DMS 273 treated with DMSO at 0.1 percent for 48 hours (cell line): ENCODE measurements at regions not wholly inside any gene's neighbourhood (a gene's known extent, or its start where the extent isn't known, plus 50 kb on each side); places are given as distances from the start of the nearest gene placed in this dataset.

Source experiments
- DNase-seq: peaks from one replicate; lab custom pipeline; 2025; lab: John Stamatoyannopoulos, UW

GRCh38 chr2:106041150-106041549 lies 153.0 kb downstream of the UXS1 start:
- no peak for DNase-seq

- no peak for DNase-seq
These were observed 154.3 kb downstream of the UXS1 start for GRCh38 chr2:106039634-106040315.

GRCh38 chr2:106038601-106039375 lies 155.3 kb downstream of the UXS1 start:
- DNase-seq = peak; percentile 25

GRCh38 chr2:106037932-106038331 lies 156.2 kb downstream of the UXS1 start:
- DNase-seq = no peak

GRCh38 chr2:106037262-106037661 lies 156.8 kb downstream of the UXS1 start:
- no peak for DNase-seq

GRCh38 chr2:106034325-106034724 lies 159.8 kb downstream of the UXS1 start:
- DNase-seq = no peak

GRCh38 chr2:106032676-106033075 lies 161.4 kb downstream of the UXS1 start:
- no peak for DNase-seq

- no peak for DNase-seq
These were observed 163.5 kb downstream of the UXS1 start for GRCh38 chr2:106030287-106031268.

- DNase-seq = no peak
These were observed 165.9 kb downstream of the UXS1 start for GRCh38 chr2:106028192-106028591.

GRCh38 chr2:106026271-106027190 lies 167.6 kb downstream of the UXS1 start:
- no peak for DNase-seq

- DNase-seq = no peak
These were observed 168.3 kb downstream of the UXS1 start for GRCh38 chr2:106025796-106026195.

GRCh38 chr2:106021662-106022028 lies 172.5 kb downstream of the UXS1 start:
- DNase-seq = no peak

GRCh38 chr2:106020821-106021661 lies 173.1 kb downstream of the UXS1 start:
- DNase-seq = peak; percentile 75

- no peak for DNase-seq
These were observed 174.1 kb downstream of the UXS1 start for GRCh38 chr2:106020032-106020431.

- no peak for DNase-seq
These were observed 176.0 kb downstream of the UXS1 start for GRCh38 chr2:106018141-106018540.

GRCh38 chr2:106012591-106013347 lies 181.3 kb downstream of the UXS1 start:
- DNase-seq = no peak

- DNase-seq = no peak
These were observed 182.0 kb downstream of the UXS1 start for GRCh38 chr2:106012001-106012590.

GRCh38 chr2:106011380-106011779 lies 182.7 kb downstream of the UXS1 start:
- DNase-seq = no peak

GRCh38 chr2:106010818-106011355 lies 183.2 kb downstream of the UXS1 start:
- no peak for DNase-seq
